HUES6 (cell line): ENCODE measurements at regions not wholly inside any gene's neighbourhood (a gene's known extent, or its start where the extent isn't known, plus 50 kb on each side); places are given as distances from the start of the nearest gene placed in this dataset.

Source experiments
- H3K27ac ChIP-seq: 2 replicates; pipeline ENCODE4 v1.7.0; 2013; ENCODE audit warnings: low read depth, mild to moderate bottlenecking, low read length, inconsistent platforms
- H3K27me3 ChIP-seq: 2 replicates; pipeline ENCODE4 v1.6.1; 2013; ENCODE audit warnings: low read length; ENCODE audit not compliant: control insufficient read depth, insufficient read depth
- H3K36me3 ChIP-seq: 2 replicates; pipeline ENCODE4 v1.6.1; 2013; ENCODE audit warnings: low read length; ENCODE audit not compliant: control insufficient read depth, insufficient read depth
- H3K4me1 ChIP-seq: 2 replicates; pipeline ENCODE4 v1.6.1; 2013; ENCODE audit warnings: low read length; ENCODE audit not compliant: control insufficient read depth, insufficient read depth
- H3K4me3 ChIP-seq: 2 replicates; pipeline ENCODE4 v1.5.1; 2013; ENCODE audit warnings: low read depth, low read length
- H3K9ac ChIP-seq: one replicate; pipeline ENCODE4 v1.6.1; 2013; ENCODE audit warnings: mild to moderate bottlenecking, low read length
- H3K9me3 ChIP-seq: 2 replicates; pipeline ENCODE4 v1.6.1; 2013; ENCODE audit warnings: low read depth, low read length; ENCODE audit not compliant: control insufficient read depth, insufficient read depth

GRCh38 chr5:62681117-62681850 is 102.7 kb downstream of the LRRC70 start:
- Histone ChIP-seq H3K4me1 (no peaks in the 10 kb centered on the region), H3K9ac (no peak overlapping the region), H3K4me3 (no peak overlapping the region), H3K27ac (no peak overlapping the region), H3K9me3 (peaks cover 20% of the 10 kb centered on the region), H3K36me3 (0 out of 2 replicates have a peak, but pooled peaks cover 4% of the 10 kb centered on the region), H3K27me3 (no peaks in the 10 kb centered on the region)

- Histone ChIP-seq H3K4me3 (no peak overlapping the region), H3K9ac (no peak overlapping the region), H3K36me3 (0 out of 2 replicates have a peak, but pooled peaks cover 4% of the 10 kb centered on the region), H3K9me3 (peaks cover 20% of the 10 kb centered on the region), H3K27me3 (no peaks in the 10 kb centered on the region), H3K4me1 (no peaks in the 10 kb centered on the region), H3K27ac (no peak overlapping the region)
Observed at GRCh38 chr5:62680121-62680520, 101.5 kb downstream of the LRRC70 start.
